Neural cell (in vitro differentiated cells): ENCODE measurements at regions not wholly inside any gene's neighbourhood (a gene's known extent, or its start where the extent isn't known, plus 50 kb on each side); places are given as distances from the start of the nearest gene placed in this dataset.

ENCODE experiments used
- EZH2 ChIP-seq: fragments of 200-600, 300-800 bp; shearing (Covaris generic), sonication (generic); IDR thresholded peaks from 2 replicates; pipeline ENCODE4 v1.6.1; 2014; ENCODE audit warnings: antibody characterized with exemption, low read length, borderline replicate concordance, mild to moderate bottlenecking; ENCODE audit not compliant: insufficient read depth, poor library complexity, severe bottlenecking
- REST ChIP-seq: IDR thresholded peaks from 2 replicates; pipeline ENCODE4 v1.6.1; 2012; ENCODE audit warnings: borderline replicate concordance
- TF ChIP-seq, protein P1 (sequence below): fragments of 450-650 bp; IDR thresholded peaks from 2 replicates; pipeline ENCODE4 v1.5.1; 2014; ENCODE audit warnings: antibody characterized with exemption, mild to moderate bottlenecking, moderate library complexity; ENCODE audit not compliant: poor library complexity, severe bottlenecking

DNA sequence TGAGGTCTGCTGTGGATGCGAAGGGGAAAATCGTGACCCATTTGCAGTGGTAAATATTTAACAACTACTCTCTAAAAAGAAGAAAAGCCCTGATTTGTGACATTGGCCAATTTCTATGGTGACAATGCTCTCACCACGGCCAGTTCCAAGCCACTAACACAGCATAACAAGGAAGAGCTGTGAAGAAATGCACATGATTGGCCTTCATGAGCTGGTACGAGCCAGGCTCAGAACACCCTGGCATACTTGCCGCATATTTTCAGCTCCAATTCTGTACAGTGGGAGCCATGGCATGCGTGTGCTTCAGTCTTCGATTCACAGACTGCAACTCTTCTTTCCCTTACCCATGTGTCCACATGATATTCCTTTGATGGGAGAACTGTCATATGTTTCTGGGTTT, 363.9 kb upstream of the CDH5 start:
- TF ChIP-seq, protein P1, sequence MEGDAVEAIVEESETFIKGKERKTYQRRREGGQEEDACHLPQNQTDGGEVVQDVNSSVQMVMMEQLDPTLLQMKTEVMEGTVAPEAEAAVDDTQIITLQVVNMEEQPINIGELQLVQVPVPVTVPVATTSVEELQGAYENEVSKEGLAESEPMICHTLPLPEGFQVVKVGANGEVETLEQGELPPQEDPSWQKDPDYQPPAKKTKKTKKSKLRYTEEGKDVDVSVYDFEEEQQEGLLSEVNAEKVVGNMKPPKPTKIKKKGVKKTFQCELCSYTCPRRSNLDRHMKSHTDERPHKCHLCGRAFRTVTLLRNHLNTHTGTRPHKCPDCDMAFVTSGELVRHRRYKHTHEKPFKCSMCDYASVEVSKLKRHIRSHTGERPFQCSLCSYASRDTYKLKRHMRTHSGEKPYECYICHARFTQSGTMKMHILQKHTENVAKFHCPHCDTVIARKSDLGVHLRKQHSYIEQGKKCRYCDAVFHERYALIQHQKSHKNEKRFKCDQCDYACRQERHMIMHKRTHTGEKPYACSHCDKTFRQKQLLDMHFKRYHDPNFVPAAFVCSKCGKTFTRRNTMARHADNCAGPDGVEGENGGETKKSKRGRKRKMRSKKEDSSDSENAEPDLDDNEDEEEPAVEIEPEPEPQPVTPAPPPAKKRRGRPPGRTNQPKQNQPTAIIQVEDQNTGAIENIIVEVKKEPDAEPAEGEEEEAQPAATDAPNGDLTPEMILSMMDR: no peak
- TF ChIP-seq EZH2 (no peak), REST (no peak)
